ENCODE measurements at regions not wholly inside any gene's neighbourhood (a gene's known extent, or its start where the extent isn't known, plus 50 kb on each side); places are given as distances from the start of the nearest gene placed in this dataset.

- no peak for TF ChIP-seq CTCF (IDR thresholded peaks at IDR 0.05; ENCODE audit: low read depth, low read length)
- no peak overlapping the region for H3K4me3 ChIP-seq (replicated peaks in 1 of 2; ENCODE audit: low read depth in 2 of 2, low read length in 2 of 2)
- DNase-seq (ENCODE audit: low read depth in 2 of 2) = no peak
These were observed 117.1 kb upstream of the TRIM24 start for GRCh38 chr7:138342990-138343389.

- H3K4me3 ChIP-seq (replicated peaks in 1 of 2; ENCODE audit: low read depth in 2 of 2, low read length in 2 of 2) = no peak overlapping the region
- DNase-seq (ENCODE audit: low read depth in 2 of 2) = no peak
- no peak for TF ChIP-seq CTCF (IDR thresholded peaks at IDR 0.05; ENCODE audit: low read depth, low read length)
These were observed 114.5 kb upstream of the TRIM24 start for GRCh38 chr7:138345567-138345966.

GRCh38 chr7:138346975-138347374 lies 113.1 kb upstream of the TRIM24 start:
- TF ChIP-seq CTCF (IDR thresholded peaks at IDR 0.05; ENCODE audit: low read depth, low read length) = no peak
- no peak overlapping the region for H3K4me3 ChIP-seq (replicated peaks in 1 of 2; ENCODE audit: low read depth in 2 of 2, low read length in 2 of 2)
- DNase-seq (ENCODE audit: low read depth in 2 of 2) = no peak

- no peak for DNase-seq (ENCODE audit: low read depth in 2 of 2)
- H3K4me3 ChIP-seq (replicated peaks in 1 of 2; ENCODE audit: low read depth in 2 of 2, low read length in 2 of 2) = no peak overlapping the region
- no peak for TF ChIP-seq CTCF (IDR thresholded peaks at IDR 0.05; ENCODE audit: low read depth, low read length)
These were observed 110.0 kb upstream of the TRIM24 start for GRCh38 chr7:138349841-138350700.

GRCh38 chr7:138350701-138351357 lies 109.2 kb upstream of the TRIM24 start:
- TF ChIP-seq CTCF (IDR thresholded peaks at IDR 0.05; ENCODE audit: low read depth, low read length) = no peak
- peak; percentile 37 to 62 for DNase-seq (ENCODE audit: low read depth in 2 of 2)

GRCh38 chr7:138352570-138353461 lies 107.2 kb upstream of the TRIM24 start:
- peak; percentile 62 to 79 for DNase-seq (ENCODE audit: low read depth in 2 of 2)
- H3K4me3 ChIP-seq (replicated peaks in 1 of 2; ENCODE audit: low read depth in 2 of 2, low read length in 2 of 2) = no peak overlapping the region
- TF ChIP-seq CTCF (IDR thresholded peaks at IDR 0.05; ENCODE audit: low read depth, low read length) = no peak

More at GRCh38 chr7:138350701-138351357, 109.2 kb upstream of the TRIM24 start:
- no peak overlapping the region for H3K4me3 ChIP-seq (replicated peaks in 1 of 2; ENCODE audit: low read depth in 2 of 2, low read length in 2 of 2)

Measured in cardiac fibroblast (primary cell).